Neural progenitor cell (in vitro differentiated cells): ENCODE measurements at regions not wholly inside any gene's neighbourhood (a gene's known extent, or its start where the extent isn't known, plus 50 kb on each side); places are given as distances from the start of the nearest gene placed in this dataset.
"Not testable (repeated sequence)": the region's sequence is repeated elsewhere in the genome, so short reads cannot be mapped to it uniquely, and the experiment has no call there.

ENCODE experiments used
- EZH2 ChIP-seq: fragments of 200-600 bp; sonication (generic); IDR thresholded peaks from 2 replicates; pipeline ENCODE4 v1.6.1; 2017; ENCODE audit warnings: antibody characterized with exemption, mild to moderate bottlenecking, moderate library complexity
- EZH2phosphoT487 ChIP-seq: fragments of 200-600 bp; sonication (generic); IDR thresholded peaks from 2 replicates; pipeline ENCODE4 v1.6.1; 2017; ENCODE audit warnings: antibody characterized with exemption
- TF ChIP-seq, protein P1 (sequence below): fragments of 200-600 bp; sonication (generic); IDR thresholded peaks from 2 replicates; pipeline ENCODE4 v1.5.1; 2017; ENCODE audit warnings: antibody characterized with exemption, mild to moderate bottlenecking

DNA sequence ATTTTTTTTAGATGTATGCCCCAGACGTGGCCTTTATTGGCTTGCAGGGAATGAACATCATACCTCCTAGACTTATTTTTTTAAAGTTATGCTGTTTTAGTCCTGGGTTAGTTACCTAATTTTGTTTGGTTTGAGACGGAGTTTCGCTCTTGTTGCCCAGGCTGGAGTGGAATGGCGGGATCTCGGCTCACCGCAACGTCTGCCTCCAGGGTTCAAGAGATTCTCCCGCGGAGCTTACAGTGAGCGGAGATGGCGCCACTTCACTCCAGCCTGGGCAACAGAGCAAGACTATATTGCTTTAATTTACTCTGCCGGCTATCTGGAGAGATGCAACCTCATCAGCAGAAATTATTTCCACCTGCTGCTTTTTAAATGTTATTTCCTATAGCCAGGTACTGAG lies 82.9 kb upstream of the TNK2 start:
- TF ChIP-seq, protein P1, sequence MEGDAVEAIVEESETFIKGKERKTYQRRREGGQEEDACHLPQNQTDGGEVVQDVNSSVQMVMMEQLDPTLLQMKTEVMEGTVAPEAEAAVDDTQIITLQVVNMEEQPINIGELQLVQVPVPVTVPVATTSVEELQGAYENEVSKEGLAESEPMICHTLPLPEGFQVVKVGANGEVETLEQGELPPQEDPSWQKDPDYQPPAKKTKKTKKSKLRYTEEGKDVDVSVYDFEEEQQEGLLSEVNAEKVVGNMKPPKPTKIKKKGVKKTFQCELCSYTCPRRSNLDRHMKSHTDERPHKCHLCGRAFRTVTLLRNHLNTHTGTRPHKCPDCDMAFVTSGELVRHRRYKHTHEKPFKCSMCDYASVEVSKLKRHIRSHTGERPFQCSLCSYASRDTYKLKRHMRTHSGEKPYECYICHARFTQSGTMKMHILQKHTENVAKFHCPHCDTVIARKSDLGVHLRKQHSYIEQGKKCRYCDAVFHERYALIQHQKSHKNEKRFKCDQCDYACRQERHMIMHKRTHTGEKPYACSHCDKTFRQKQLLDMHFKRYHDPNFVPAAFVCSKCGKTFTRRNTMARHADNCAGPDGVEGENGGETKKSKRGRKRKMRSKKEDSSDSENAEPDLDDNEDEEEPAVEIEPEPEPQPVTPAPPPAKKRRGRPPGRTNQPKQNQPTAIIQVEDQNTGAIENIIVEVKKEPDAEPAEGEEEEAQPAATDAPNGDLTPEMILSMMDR = not testable (repeated sequence)
- TF ChIP-seq EZH2phosphoT487, EZH2: not testable (repeated sequence)
